Upper lobe of left lung (tissue), 6 donors: ENCODE measurements at regions not wholly inside any gene's neighbourhood (a gene's known extent, or its start where the extent isn't known, plus 50 kb on each side); places are given as distances from the start of the nearest gene placed in this dataset.

Source experiments
- ATAC-seq, 2 donors: fragments of 200-7000 bp; cut with Tn5 transposase; one replicate each; pipeline ENCODE4 v1.9.1; 2022; ENCODE audit warnings: mild to moderate bottlenecking in 2 of 2, moderate library complexity in 2 of 2; ENCODE audit not compliant: low FRiP score in 2 of 2
- DNase-seq, 2 donors: peaks; one replicate each; pipeline ENCODE4 v3.0.0-alpha.2; 2019 to 2020
- H3K27ac ChIP-seq, 4 donors: fragments of 200-600 bp; sonication (generic); one replicate each; pipeline ENCODE4 v1.5.1; 2016 to 2019
- H3K27me3 ChIP-seq, 4 donors: fragments of 200-600 bp; sonication (generic); one replicate each; pipeline ENCODE4 v1.5.1; 2017 to 2019
- H3K36me3 ChIP-seq, 4 donors: fragments of 200-600 bp; sonication (generic); one replicate each; pipeline ENCODE4 v1.5.1; 2016 to 2019
- H3K4me1 ChIP-seq, 4 donors: fragments of 200-600 bp; sonication (generic); one replicate each; pipeline ENCODE4 v1.5.1; 2018 to 2019
- H3K4me3 ChIP-seq, 4 donors: fragments of 200-600 bp; sonication (generic); one replicate each; pipeline ENCODE4 v1.5.1; 2017 to 2019; ENCODE audit warnings: mild to moderate bottlenecking in 2 of 4, moderate library complexity in 1 of 4
- H3K9me3 ChIP-seq, 4 donors: fragments of 200-600 bp; sonication (generic); one replicate each; pipeline ENCODE4 v1.5.1; 2018 to 2019
- EP300 ChIP-seq, 4 donors: sonication (generic); formaldehyde crosslinking; IDR thresholded peaks; one replicate each; pipeline ENCODE4 v1.5.1; 2017; ENCODE audit warnings: antibody characterized with exemption in 4 of 4, control low read depth in 2 of 4
- POLR2A ChIP-seq, 4 donors: fragments of 450-650 bp; IDR thresholded peaks; one replicate each; pipeline ENCODE4 v1.5.1; 2016 to 2017; ENCODE audit warnings: antibody characterized with exemption in 4 of 4, mild to moderate bottlenecking in 2 of 4
- POLR2AphosphoS5 ChIP-seq, 2 donors: sonication (generic); formaldehyde crosslinking; IDR thresholded peaks; one replicate each; pipeline ENCODE4 v1.5.1; 2017; ENCODE audit warnings: antibody characterized with exemption in 2 of 2
- WGBS, 2 donors: methylation state at CpG; one replicate each; pipeline ENCODE4 v1.1.5; 2017 to 2018; 5-methylcytosine and 5-hydroxymethylcytosine counted together
- TF ChIP-seq, protein P1 (sequence below), 6 experiments: fragments of 450-650 bp in 4 of 6; fragments of 200-600 bp in 2 of 6; sonication (generic) in 2 of 6; IDR thresholded peaks; one replicate each; pipeline ENCODE4 v1.5.1; 2016 to 2019; ENCODE audit warnings: antibody characterized with exemption in 6 of 6
- donor health status: DM: no; HTN: no; CAD: no; lungs with moderate emphysema.
- donor health status: DM: no; HTN: yes; CAD: no; lungs with severe emphysema.

GRCh38 chr1:193581341-193581740 is 394.9 kb upstream of the B3GALT2 start:
- Histone ChIP-seq H3K4me3 (no peak overlapping the region), H3K4me1 (no peaks in the 10 kb centered on the region), H3K36me3 (no peaks in the 10 kb centered on the region), H3K27me3 (no peaks in the 10 kb centered on the region), H3K27ac (no peak overlapping the region), H3K9me3 (no peaks in the 10 kb centered on the region)
- no peak for ATAC-seq
- TF ChIP-seq, protein P1, sequence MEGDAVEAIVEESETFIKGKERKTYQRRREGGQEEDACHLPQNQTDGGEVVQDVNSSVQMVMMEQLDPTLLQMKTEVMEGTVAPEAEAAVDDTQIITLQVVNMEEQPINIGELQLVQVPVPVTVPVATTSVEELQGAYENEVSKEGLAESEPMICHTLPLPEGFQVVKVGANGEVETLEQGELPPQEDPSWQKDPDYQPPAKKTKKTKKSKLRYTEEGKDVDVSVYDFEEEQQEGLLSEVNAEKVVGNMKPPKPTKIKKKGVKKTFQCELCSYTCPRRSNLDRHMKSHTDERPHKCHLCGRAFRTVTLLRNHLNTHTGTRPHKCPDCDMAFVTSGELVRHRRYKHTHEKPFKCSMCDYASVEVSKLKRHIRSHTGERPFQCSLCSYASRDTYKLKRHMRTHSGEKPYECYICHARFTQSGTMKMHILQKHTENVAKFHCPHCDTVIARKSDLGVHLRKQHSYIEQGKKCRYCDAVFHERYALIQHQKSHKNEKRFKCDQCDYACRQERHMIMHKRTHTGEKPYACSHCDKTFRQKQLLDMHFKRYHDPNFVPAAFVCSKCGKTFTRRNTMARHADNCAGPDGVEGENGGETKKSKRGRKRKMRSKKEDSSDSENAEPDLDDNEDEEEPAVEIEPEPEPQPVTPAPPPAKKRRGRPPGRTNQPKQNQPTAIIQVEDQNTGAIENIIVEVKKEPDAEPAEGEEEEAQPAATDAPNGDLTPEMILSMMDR (IDR thresholded peaks at IDR 0.05) = no peak
- TF ChIP-seq POLR2AphosphoS5 (IDR thresholded peaks at IDR 0.05) (no peak), EP300 (IDR thresholded peaks at IDR 0.05) (no peak), POLR2A (IDR thresholded peaks at IDR 0.05) (no peak)
- WGBS, 2 donors = 82 to 83% methylated on average over 3 of the region's 3 CpGs
- DNase-seq = no peak

DNA sequence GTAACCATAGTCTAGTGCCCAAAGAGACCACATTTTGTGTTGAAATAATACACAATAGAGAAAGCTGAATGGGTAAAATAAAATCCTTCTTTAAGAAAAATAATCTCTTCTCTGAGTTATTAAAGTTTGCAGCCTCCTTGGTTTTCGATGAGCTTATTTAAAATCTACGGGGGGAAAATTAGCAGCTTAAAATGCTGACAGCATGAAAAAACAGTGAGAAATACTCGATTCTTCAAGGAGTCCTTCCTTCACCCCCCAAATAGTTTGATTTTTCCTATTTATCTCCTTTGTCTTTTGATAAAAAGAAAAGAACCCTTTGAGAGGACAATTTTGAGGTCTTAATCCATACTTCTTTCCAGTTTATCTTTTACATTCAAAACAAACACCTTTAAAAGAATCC is 394.0 kb upstream of the B3GALT2 start:
- Histone ChIP-seq H3K9me3 (no peaks in the 10 kb centered on the region), H3K27ac (no peak overlapping the region), H3K4me1 (no peaks in the 10 kb centered on the region), H3K36me3 (no peaks in the 10 kb centered on the region), H3K27me3 (no peaks in the 10 kb centered on the region), H3K4me3 (no peak overlapping the region)
- no peak for DNase-seq
- no peak for TF ChIP-seq EP300 (IDR thresholded peaks at IDR 0.05)
- no peak for TF ChIP-seq POLR2AphosphoS5 (IDR thresholded peaks at IDR 0.05)
- no peak for TF ChIP-seq POLR2A (IDR thresholded peaks at IDR 0.05)
- TF ChIP-seq, protein P1 (IDR thresholded peaks at IDR 0.05) = no peak
- 95 to 98% methylated on average over 3 of the region's 3 CpGs for WGBS, 2 donors
- no peak for ATAC-seq

GRCh38 chr1:193579323-193579722 is 392.9 kb upstream of the B3GALT2 start:
- WGBS, 2 donors = 100% methylated on average over 1 of the region's 1 CpG

DNA sequence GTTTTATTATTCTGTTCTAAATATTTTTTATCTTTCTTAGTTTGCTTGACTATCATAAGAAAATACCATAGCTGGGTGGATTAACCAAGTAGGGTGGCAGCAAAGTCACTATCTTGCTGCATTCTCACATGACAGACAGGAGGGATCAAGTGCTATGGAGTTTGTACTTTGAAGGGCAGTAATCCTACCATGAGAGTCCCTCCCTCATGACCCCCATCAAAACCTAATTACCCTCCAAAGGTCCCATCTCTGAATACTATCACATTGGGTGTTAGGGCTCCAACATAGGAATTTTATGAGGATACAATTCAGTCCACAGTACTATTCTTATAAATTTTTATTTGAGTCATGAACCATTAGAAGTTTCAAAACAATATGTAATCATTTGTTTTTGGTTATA is 388.5 kb upstream of the B3GALT2 start:
- no peak overlapping the region for H3K27ac ChIP-seq
- no peaks in the 10 kb centered on the region for H3K4me1 ChIP-seq
- no peak overlapping the region for H3K4me3 ChIP-seq
- no peaks in the 10 kb centered on the region for H3K36me3 ChIP-seq
- H3K9me3 ChIP-seq = peaks cover 0 to 3% (median 0%) of the 10 kb centered on the region in 4 donors
- ATAC-seq = no peak
- no peak for DNase-seq
- H3K27me3 ChIP-seq = no peaks in the 10 kb centered on the region
- no peak for TF ChIP-seq EP300 (IDR thresholded peaks at IDR 0.05)
- TF ChIP-seq POLR2A (IDR thresholded peaks at IDR 0.05) = no peak

More at GRCh38 chr1:193579323-193579722, 392.9 kb upstream of the B3GALT2 start:
- no peaks in the 10 kb centered on the region for H3K9me3 ChIP-seq
- DNase-seq (no peak), ATAC-seq (no peak)
- no peaks in the 10 kb centered on the region for H3K27me3 ChIP-seq
- TF ChIP-seq EP300 (IDR thresholded peaks at IDR 0.05) = no peak
- TF ChIP-seq, protein P1 (IDR thresholded peaks at IDR 0.05) = no peak
- no peak for TF ChIP-seq POLR2AphosphoS5 (IDR thresholded peaks at IDR 0.05)
- no peak for TF ChIP-seq POLR2A (IDR thresholded peaks at IDR 0.05)
- H3K4me1 ChIP-seq = no peaks in the 10 kb centered on the region
- H3K4me3 ChIP-seq = no peak overlapping the region
- no peaks in the 10 kb centered on the region for H3K36me3 ChIP-seq
- no peak overlapping the region for H3K27ac ChIP-seq

DNA sequence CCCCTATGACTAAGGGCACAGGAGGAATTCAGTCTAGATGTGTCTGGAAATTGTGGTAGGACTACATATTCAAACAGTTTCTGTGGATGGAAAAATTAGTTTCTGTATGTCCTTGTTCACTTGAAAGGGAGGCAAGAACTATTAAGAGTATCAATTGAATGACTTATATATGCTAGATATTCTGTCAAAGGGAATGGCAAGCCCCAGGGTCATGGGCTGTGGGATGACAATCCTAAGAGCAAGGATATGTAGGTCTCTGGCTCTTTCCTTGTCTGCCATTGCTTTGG is 383.5 kb upstream of the B3GALT2 start:
- Histone ChIP-seq H3K36me3 (no peaks in the 10 kb centered on the region), H3K27ac (no peak overlapping the region), H3K4me1 (peaks cover 0 to 5% (median 0%) of the 10 kb centered on the region in 4 donors), H3K4me3 (no peak overlapping the region), H3K9me3 (peaks cover 0 to 3% (median 0%) of the 10 kb centered on the region in 4 donors), H3K27me3 (no peaks in the 10 kb centered on the region)
- TF ChIP-seq EP300 (IDR thresholded peaks at IDR 0.05) (no peak), POLR2AphosphoS5 (IDR thresholded peaks at IDR 0.05) (no peak), POLR2A (IDR thresholded peaks at IDR 0.05) (no peak)
- TF ChIP-seq, protein P1 (IDR thresholded peaks at IDR 0.05) = no peak
- DNase-seq (no peak), ATAC-seq (no peak)
